Endothelial cell of umbilical vein (primary cell): ENCODE measurements at regions not wholly inside any gene's neighbourhood (a gene's known extent, or its start where the extent isn't known, plus 50 kb on each side); places are given as distances from the start of the nearest gene placed in this dataset.

Experiments used
- BruUV-seq: library from RNA; stranded (reverse); fragments of 400-500 nt; replicated peaks from 2 replicates; lab custom pipeline; 2021; lab: Mats Ljungman, UMichigan
- CTCF ChIA-PET: fragments of 300-600, 350-600 bp; sonication (Branson Sonifier 250); formaldehyde crosslinking; loops from one replicate; lab custom pipeline; 2021; ENCODE audit warnings: antibody characterized with exemption, inconsistent platforms; lab: Charles Lee
- POLR2A ChIA-PET: fragments of 300-600, 350-600 bp; sonication (Branson Sonifier 250); formaldehyde crosslinking; loops from one replicate; lab custom pipeline; 2021; ENCODE audit warnings: antibody characterized with exemption, inconsistent platforms; lab: Charles Lee
- DNase-seq: peaks from one replicate; pipeline ENCODE4 v3.0.0-alpha.2; 2011; ENCODE audit warnings: low read depth, low spot score
- FAIRE-seq: peaks from 2 replicates; lab custom pipeline; 2011; peaks lifted over from hg19 to GRCh38; lab: Jason Lieb, UNC
- H2AFZ ChIP-seq: 2 replicates; pipeline ENCODE4 v1.6.0; 2012; ENCODE audit warnings: low read depth, low read length, control low read depth, inconsistent platforms
- H3K27ac ChIP-seq: 2 replicates; pipeline ENCODE4 v1.5.1; 2011; ENCODE audit warnings: low read depth, mild to moderate bottlenecking, control low read depth, low read length, moderate library complexity; ENCODE audit not compliant: insufficient read depth
- H3K27me3 ChIP-seq, 2 experiments: 2 replicates each; pipeline versions ENCODE4 v1.6.0 to v1.6.1; 2011; ENCODE audit warnings: low read length in 2 of 2, mixed read lengths in 1 of 2; ENCODE audit not compliant: control insufficient read depth in 2 of 2, insufficient read depth in 2 of 2
- H3K36me3 ChIP-seq, 2 experiments: 2 replicates in 1 of 2; 3 replicates in 1 of 2; pipeline ENCODE4 v1.5.1; 2011; ENCODE audit warnings: low read length in 2 of 2, mild to moderate bottlenecking in 1 of 2, moderate library complexity in 1 of 2; ENCODE audit not compliant: control insufficient read depth in 2 of 2, insufficient read depth in 2 of 2; ENCODE audit errors: extremely low read depth in 1 of 2
- H3K4me1 ChIP-seq: 3 replicates; pipeline ENCODE4 v1.5.1; 2011; ENCODE audit warnings: mild to moderate bottlenecking, low read length; ENCODE audit not compliant: control insufficient read depth, insufficient read depth; ENCODE audit errors: extremely low read depth
- H3K4me2 ChIP-seq: 2 replicates; pipeline ENCODE4 v1.6.1; 2011; ENCODE audit warnings: low read length, control low read depth, mixed read lengths; ENCODE audit not compliant: insufficient read depth
- H3K4me3 ChIP-seq, 3 experiments: fragments of 200-600 bp in 1 of 3; sonication (generic), shearing (Covaris generic) in 1 of 3; replicated peaks in 1 of 3; 2 replicates each; pipeline ENCODE4 v1.5.1; 2011 to 2016; ENCODE audit warnings: control low read depth in 3 of 3, low read length in 3 of 3, mild to moderate bottlenecking in 2 of 3, inconsistent platforms in 1 of 3, low read depth in 1 of 3, moderate library complexity in 1 of 3; ENCODE audit not compliant: insufficient read depth in 1 of 3
- H3K79me2 ChIP-seq: 2 replicates; pipeline ENCODE4 v1.6.0; 2012; ENCODE audit warnings: low read length, inconsistent platforms; ENCODE audit not compliant: control insufficient read depth, insufficient read depth
- H3K9ac ChIP-seq: replicated peaks from 2 replicates; pipeline ENCODE3; 2011; ENCODE audit warnings: low read length, control low read depth; ENCODE audit not compliant: insufficient read depth; ENCODE audit errors: extremely low read depth
- H3K9me1 ChIP-seq: replicated peaks from 3 replicates; pipeline ENCODE4 v1.6.0; 2011; ENCODE audit warnings: mild to moderate bottlenecking, low read length; ENCODE audit not compliant: control insufficient read depth, insufficient read depth; ENCODE audit errors: extremely low read depth
- H3K9me3 ChIP-seq: replicated peaks from 2 replicates; pipeline ENCODE4 v1.5.1; 2012; ENCODE audit warnings: low read length, inconsistent platforms; ENCODE audit not compliant: control insufficient read depth, insufficient read depth
- H4K20me1 ChIP-seq: replicated peaks from 2 replicates; pipeline ENCODE3; 2011; ENCODE audit warnings: mild to moderate bottlenecking, low read length; ENCODE audit not compliant: control insufficient read depth, insufficient read depth; ENCODE audit errors: extremely low read depth
- EZH2 ChIP-seq: IDR thresholded peaks from 2 replicates; pipeline ENCODE4 v1.6.1; 2012; ENCODE audit warnings: borderline replicate concordance, low read depth, mild to moderate bottlenecking, moderate library complexity, low read length, inconsistent platforms; ENCODE audit not compliant: severe bottlenecking
- FOS ChIP-seq: IDR thresholded peaks from 2 replicates; pipeline ENCODE4 v1.6.1; 2011; ENCODE audit warnings: mild to moderate bottlenecking, low read length, moderate library complexity, borderline replicate concordance; ENCODE audit not compliant: insufficient read depth
- GATA2 ChIP-seq: IDR thresholded peaks from 2 replicates; pipeline ENCODE4 v1.7.0; 2011; ENCODE audit warnings: low read depth, mild to moderate bottlenecking, moderate library complexity, mixed read lengths, low read length; ENCODE audit not compliant: insufficient read length, insufficient read depth
- JUN ChIP-seq: IDR thresholded peaks from 2 replicates; pipeline ENCODE4 v1.6.1; 2011; ENCODE audit warnings: borderline replicate concordance, low read depth; ENCODE audit not compliant: insufficient read length, insufficient read depth
- MAX ChIP-seq: IDR thresholded peaks from 2 replicates; pipeline ENCODE4 v1.6.1; 2011; ENCODE audit not compliant: insufficient read depth, insufficient read length
- MYC ChIP-seq: IDR thresholded peaks from one replicate; pipeline ENCODE4 v1.6.1; 2011; ENCODE audit warnings: mild to moderate bottlenecking, low read depth, low read length
- POLR2A ChIP-seq: IDR thresholded peaks from 2 replicates; pipeline ENCODE4 v1.6.1; 2012; ENCODE audit warnings: low read depth, mild to moderate bottlenecking, control low read depth, low read length
- POLR2AphosphoS5 ChIP-seq: IDR thresholded peaks from 2 replicates; pipeline ENCODE4 v1.6.1; 2012; ENCODE audit warnings: low read depth, mild to moderate bottlenecking, control low read depth, low read length, moderate library complexity; ENCODE audit not compliant: insufficient read depth
- dilution Hi-C: fragments of 300-500 bp; cut with MboI; formaldehyde crosslinking; loops from one replicate; pipeline ENCODE4 v1.15.0; 2019; ENCODE audit warnings: low sequenced_read_pairs; ENCODE audit not compliant: extremely low pct_ligation_motif_present
- intact Hi-C: fragments of 100-400 bp; cut with micrococcal nuclease; formaldehyde crosslinking; loops from one replicate; pipeline ENCODE4 v1.10.0; 2022
- TF ChIP-seq, protein P1 (sequence below), 2 donors: IDR thresholded peaks; 1 replicate in 1 of 2; 2 replicates in 1 of 2; pipeline ENCODE4 v1.5.1; 2011; ENCODE audit warnings: low read length in 2 of 2, mild to moderate bottlenecking in 2 of 2, moderate library complexity in 2 of 2, control low read depth in 1 of 2, inconsistent platforms in 1 of 2, low read depth in 1 of 2; ENCODE audit not compliant: insufficient read depth in 1 of 2; ENCODE audit errors: extremely low read depth in 1 of 2

- no peak overlapping the region for H3K27ac ChIP-seq
- H3K9ac ChIP-seq = no peak overlapping the region
- ChIA-PET POLR2A (no interaction called here), CTCF (no interaction called here)
- dilution Hi-C loops (no loop called here), intact Hi-C loops (no loop called here)
- H3K4me1 ChIP-seq = no peaks in the 10 kb centered on the region
- H2AFZ ChIP-seq = no peak overlapping the region
- no peaks in the 10 kb centered on the region for H3K27me3 ChIP-seq
- H3K9me1 ChIP-seq = no peaks in the 10 kb centered on the region
- DNase-seq = no peak
- H4K20me1 ChIP-seq = no peaks in the 10 kb centered on the region
- H3K9me3 ChIP-seq = no peaks in the 10 kb centered on the region
- FAIRE-seq = no peak
- H3K79me2 ChIP-seq = no peaks in the 10 kb centered on the region
- H3K4me2 ChIP-seq = no peak overlapping the region
- TF ChIP-seq JUN = no peak
- TF ChIP-seq MYC = no peak
- TF ChIP-seq MAX = no peak
- TF ChIP-seq POLR2A = no peak
- TF ChIP-seq EZH2 = no peak
- TF ChIP-seq, protein P1, sequence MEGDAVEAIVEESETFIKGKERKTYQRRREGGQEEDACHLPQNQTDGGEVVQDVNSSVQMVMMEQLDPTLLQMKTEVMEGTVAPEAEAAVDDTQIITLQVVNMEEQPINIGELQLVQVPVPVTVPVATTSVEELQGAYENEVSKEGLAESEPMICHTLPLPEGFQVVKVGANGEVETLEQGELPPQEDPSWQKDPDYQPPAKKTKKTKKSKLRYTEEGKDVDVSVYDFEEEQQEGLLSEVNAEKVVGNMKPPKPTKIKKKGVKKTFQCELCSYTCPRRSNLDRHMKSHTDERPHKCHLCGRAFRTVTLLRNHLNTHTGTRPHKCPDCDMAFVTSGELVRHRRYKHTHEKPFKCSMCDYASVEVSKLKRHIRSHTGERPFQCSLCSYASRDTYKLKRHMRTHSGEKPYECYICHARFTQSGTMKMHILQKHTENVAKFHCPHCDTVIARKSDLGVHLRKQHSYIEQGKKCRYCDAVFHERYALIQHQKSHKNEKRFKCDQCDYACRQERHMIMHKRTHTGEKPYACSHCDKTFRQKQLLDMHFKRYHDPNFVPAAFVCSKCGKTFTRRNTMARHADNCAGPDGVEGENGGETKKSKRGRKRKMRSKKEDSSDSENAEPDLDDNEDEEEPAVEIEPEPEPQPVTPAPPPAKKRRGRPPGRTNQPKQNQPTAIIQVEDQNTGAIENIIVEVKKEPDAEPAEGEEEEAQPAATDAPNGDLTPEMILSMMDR (IDR thresholded peaks at IDR 0.05; ENCODE audit: extremely low read depth in 1 of 2, insufficient read depth in 1 of 2, low read depth in 1 of 2, low read length in 2 of 2) = no peak
- TF ChIP-seq FOS = no peak
- no peak for TF ChIP-seq POLR2AphosphoS5
- TF ChIP-seq GATA2 = no peak
- no peak overlapping the region for H3K4me3 ChIP-seq
- H3K36me3 ChIP-seq = no peaks in the 10 kb centered on the region
- BruUV-seq = no TSS peak
Measured at GRCh38 chr16:54493594-54493993, 207.0 kb upstream of the IRX3 start.
